Psoas muscle (tissue), 7 donors: ENCODE measurements at regions not wholly inside any gene's neighbourhood (a gene's known extent, or its start where the extent isn't known, plus 50 kb on each side); places are given as distances from the start of the nearest gene placed in this dataset.
"Not testable (repeated sequence)": the region's sequence is repeated elsewhere in the genome, so short reads cannot be mapped to it uniquely, and the experiment has no call there.

Source experiments
- ATAC-seq, 4 donors: fragments of 200-7000 bp; cut with Tn5 transposase; one replicate each; pipeline ENCODE4 v1.9.1; 2020; ENCODE audit warnings: moderate library complexity in 3 of 4, mild to moderate bottlenecking in 2 of 4
- DNase-seq, 2 donors: peaks; one replicate each; pipeline ENCODE4 v3.0.0-alpha.2; 2020
- H3K27ac ChIP-seq: fragments of 200-600 bp; one replicate; pipeline ENCODE4 v1.8.0; 2022
- H3K27me3 ChIP-seq, 3 donors: fragments of 200-600 bp in 1 of 3; one replicate each; pipeline versions ENCODE4 v1.6.1 to v1.8.0; 2013 to 2022; ENCODE audit warnings: low read length in 2 of 3, mild to moderate bottlenecking in 2 of 3, moderate library complexity in 1 of 3; ENCODE audit not compliant: insufficient read depth in 3 of 3
- H3K36me3 ChIP-seq, 2 donors: fragments of 200-600 bp in 1 of 2; one replicate each; pipeline versions ENCODE4 v1.6.1 to v1.8.0; 2013 to 2022; ENCODE audit warnings: low read depth in 1 of 2, mild to moderate bottlenecking in 1 of 2, moderate library complexity in 1 of 2; ENCODE audit not compliant: insufficient read depth in 1 of 2
- H3K4me1 ChIP-seq: fragments of 200-600 bp; one replicate; pipeline ENCODE4 v1.8.0; 2022
- H3K4me3 ChIP-seq: fragments of 200-600 bp; one replicate; pipeline ENCODE4 v1.8.0; 2022; ENCODE audit warnings: mild to moderate bottlenecking
- H3K9me3 ChIP-seq: fragments of 200-600 bp; one replicate; pipeline ENCODE4 v1.8.0; 2022
- WGBS, 3 donors: extraction: QIAGEN DNeasy Blood & Tissue Kit; methylation state at CpG; one replicate each; pipeline versions ENCODE4 v1.1.6 to v1.1.7; 2013; 5-methylcytosine and 5-hydroxymethylcytosine counted together
- intact Hi-C, 2 donors: fragments of 100-400 bp; cut with DNase I; formaldehyde crosslinking; loops; one replicate each; pipeline versions ENCODE4 v1.11.0 to v1.14.2; 2022
- TF ChIP-seq, protein P1 (sequence below): fragments of 200-600 bp; IDR thresholded peaks from one replicate; pipeline ENCODE4 v1.8.0; 2022; ENCODE audit warnings: antibody characterized with exemption
- donor health status: healthy with polysubstance abuse.
- donor health status: DM: no; HTN: no; CAD: no; lungs with moderate emphysema.
- donor health status: Bipolar disorder and iron deficiency.
- donor health status: healthy.
- donor health status: DM: yes; HTN: yes; CAD: no.
- donor health status: DM: no; HTN: no; CAD: no.
- donor health status: DM: yes; HTN: yes; CAD: no.

DNA sequence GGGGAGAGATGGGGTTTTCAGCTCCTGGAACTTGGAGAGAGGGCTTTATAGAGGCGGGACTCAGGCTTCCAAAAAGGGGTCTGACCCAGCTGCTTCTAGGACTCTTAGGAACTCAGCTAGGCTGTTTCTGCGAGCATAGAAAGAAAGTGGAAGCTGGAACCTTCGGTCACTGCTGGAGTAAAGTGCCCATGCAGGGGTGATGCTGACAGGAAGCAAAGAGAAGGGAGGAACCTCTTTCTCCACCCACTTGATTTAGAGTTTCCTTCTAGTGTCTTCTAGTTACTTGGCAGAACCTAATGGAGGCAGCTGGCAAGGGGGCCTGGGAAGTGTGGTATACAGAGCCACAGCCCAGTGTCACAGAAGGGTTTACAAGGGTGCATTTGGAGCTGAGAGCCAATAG is 283.6 kb downstream of the QKI start:
- Histone ChIP-seq H3K4me3 (no peak overlapping the region), H3K9me3 (no peaks in the 10 kb centered on the region), H3K36me3 (no peaks in the 10 kb centered on the region), H3K27me3 (no peaks in the 10 kb centered on the region), H3K4me1 (no peaks in the 10 kb centered on the region), H3K27ac (no peak overlapping the region)
- DNase-seq (no peak), ATAC-seq (no peak)
- intact Hi-C loops, result no loop called here
- TF ChIP-seq, protein P1, sequence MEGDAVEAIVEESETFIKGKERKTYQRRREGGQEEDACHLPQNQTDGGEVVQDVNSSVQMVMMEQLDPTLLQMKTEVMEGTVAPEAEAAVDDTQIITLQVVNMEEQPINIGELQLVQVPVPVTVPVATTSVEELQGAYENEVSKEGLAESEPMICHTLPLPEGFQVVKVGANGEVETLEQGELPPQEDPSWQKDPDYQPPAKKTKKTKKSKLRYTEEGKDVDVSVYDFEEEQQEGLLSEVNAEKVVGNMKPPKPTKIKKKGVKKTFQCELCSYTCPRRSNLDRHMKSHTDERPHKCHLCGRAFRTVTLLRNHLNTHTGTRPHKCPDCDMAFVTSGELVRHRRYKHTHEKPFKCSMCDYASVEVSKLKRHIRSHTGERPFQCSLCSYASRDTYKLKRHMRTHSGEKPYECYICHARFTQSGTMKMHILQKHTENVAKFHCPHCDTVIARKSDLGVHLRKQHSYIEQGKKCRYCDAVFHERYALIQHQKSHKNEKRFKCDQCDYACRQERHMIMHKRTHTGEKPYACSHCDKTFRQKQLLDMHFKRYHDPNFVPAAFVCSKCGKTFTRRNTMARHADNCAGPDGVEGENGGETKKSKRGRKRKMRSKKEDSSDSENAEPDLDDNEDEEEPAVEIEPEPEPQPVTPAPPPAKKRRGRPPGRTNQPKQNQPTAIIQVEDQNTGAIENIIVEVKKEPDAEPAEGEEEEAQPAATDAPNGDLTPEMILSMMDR, result no peak
- WGBS, 3 donors, result 91 to 100% (median 96%) methylated on average over 3 of the region's 3 CpGs

DNA sequence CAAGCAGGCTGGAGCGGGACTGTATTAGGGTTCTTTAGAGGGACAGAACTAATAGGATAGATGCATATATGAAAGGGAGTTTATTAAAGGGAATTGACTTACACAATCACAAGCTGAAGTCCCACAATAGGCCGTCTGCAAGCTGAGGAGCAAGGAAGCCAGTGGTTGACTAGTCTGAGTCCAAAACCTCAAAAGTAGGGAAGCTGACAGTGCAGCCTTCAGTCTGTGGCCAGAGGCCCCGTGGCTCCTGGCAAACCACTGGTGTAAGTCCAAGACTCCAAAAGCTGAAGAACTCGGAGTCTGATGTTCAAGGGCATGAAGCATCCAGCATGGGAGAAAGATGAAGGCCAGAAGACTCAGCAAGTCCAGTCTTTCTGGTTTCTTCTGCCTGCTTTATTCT is 281.8 kb downstream of the QKI start:
- H3K4me3 ChIP-seq, H3K9me3 ChIP-seq, H3K27me3 ChIP-seq, H3K27ac ChIP-seq, ATAC-seq, H3K36me3 ChIP-seq, intact Hi-C loops, H3K4me1 ChIP-seq, DNase-seq: not testable (repeated sequence)
- 84 to 92% (median 87%) methylated on average over 4 of the region's 4 CpGs for WGBS, 3 donors

DNA sequence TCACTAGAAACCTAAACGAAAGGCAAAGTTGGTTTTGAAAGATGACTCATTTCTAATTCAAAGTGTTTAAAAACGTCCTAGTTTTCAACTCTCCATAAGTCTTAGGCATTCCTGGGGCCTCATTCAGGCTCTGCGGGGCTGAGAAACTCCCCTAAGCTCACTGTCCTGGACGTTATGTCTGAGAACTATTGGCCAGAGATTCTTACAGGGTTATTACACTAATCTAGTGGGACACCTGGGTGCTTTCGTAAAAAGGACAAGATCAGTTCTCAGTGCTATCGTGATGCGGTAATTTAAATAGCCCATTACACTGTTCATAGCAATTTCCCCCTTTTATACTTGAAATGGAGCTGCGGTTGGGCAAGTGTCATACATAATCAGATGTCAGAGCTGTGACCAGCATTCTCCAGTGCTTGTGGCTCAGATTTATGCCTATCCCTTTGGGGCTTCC is 280.9 kb downstream of the QKI start:
- DNase-seq (no peak), ATAC-seq (no peak)
- Histone ChIP-seq H3K36me3 (no peaks in the 10 kb centered on the region), H3K27me3 (no peaks in the 10 kb centered on the region), H3K4me1 (no peaks in the 10 kb centered on the region), H3K27ac (no peak overlapping the region), H3K9me3 (no peaks in the 10 kb centered on the region), H3K4me3 (no peak overlapping the region)
- intact Hi-C loops, result no loop called here
- 54 to 77% (median 55%) methylated on average over 8 of the region's 8 CpGs for WGBS, 3 donors
- TF ChIP-seq, protein P1, result no peak

DNA sequence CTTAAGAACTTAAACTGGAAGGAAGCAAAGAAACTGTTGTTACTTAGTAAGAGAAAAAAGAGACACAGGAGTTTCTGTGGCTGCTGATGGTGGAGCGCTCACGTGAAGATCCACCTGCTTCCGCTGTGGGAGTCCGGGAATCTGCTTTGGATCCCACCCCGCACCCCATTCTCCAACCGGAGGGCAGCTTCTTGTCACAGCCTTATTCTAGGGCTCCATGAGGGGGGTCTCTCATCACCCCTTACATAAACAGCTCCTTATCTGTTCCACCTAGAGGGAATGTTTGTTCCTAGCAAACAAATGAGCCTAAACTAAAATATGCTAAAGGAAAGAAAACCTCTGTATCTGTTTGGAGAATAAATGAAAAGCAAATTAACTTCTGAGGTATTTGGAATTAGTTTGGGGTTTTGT is 280.5 kb downstream of the QKI start:
- Histone ChIP-seq H3K27me3 (no peaks in the 10 kb centered on the region), H3K36me3 (no peaks in the 10 kb centered on the region), H3K9me3 (no peaks in the 10 kb centered on the region), H3K4me1 (peaks cover under 1% of the 10 kb centered on the region), H3K27ac (no peak overlapping the region), H3K4me3 (no peak overlapping the region)
- 90 to 94% (median 93%) methylated on average over 6 of the region's 6 CpGs for WGBS, 3 donors
- TF ChIP-seq, protein P1, result no peak
- DNase-seq, result no peak
- ATAC-seq, result no peak
- intact Hi-C loops, result no loop called here

DNA sequence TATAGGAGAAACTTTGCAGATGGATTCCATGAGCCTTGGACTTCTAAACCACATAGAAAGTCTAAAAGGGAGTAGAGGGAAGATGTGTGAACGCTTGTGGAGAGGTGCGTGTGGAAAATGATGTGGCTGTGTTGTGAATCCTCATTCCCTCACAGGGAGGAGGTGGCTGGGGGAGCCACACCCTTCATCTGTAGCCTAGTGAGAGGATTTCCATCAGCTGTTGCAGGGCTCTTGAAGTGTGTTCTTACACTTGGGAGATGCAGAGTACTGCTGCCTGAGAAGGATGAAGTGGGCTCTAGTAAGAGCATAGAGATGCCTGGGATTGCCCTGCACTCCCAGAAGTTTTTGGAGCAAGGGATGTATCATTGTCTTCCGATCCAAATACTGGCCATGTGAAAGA is 279.6 kb downstream of the QKI start:
- no peak overlapping the region for H3K27ac ChIP-seq
- H3K27me3 ChIP-seq, result no peaks in the 10 kb centered on the region
- WGBS, 3 donors, result 93 to 94% (median 93%) methylated on average over 3 of the region's 3 CpGs
- no peak for DNase-seq
- no peak overlapping the region for H3K4me3 ChIP-seq
- H3K36me3 ChIP-seq, result no peaks in the 10 kb centered on the region
- intact Hi-C loops, result no loop called here
- TF ChIP-seq, protein P1, result no peak
- H3K4me1 ChIP-seq, result peaks cover 6% of the 10 kb centered on the region
- ATAC-seq, result no peak
- no peaks in the 10 kb centered on the region for H3K9me3 ChIP-seq
